ENCODE measurements at regions not wholly inside any gene's neighbourhood (a gene's known extent, or its start where the extent isn't known, plus 50 kb on each side); places are given as distances from the start of the nearest gene placed in this dataset.

GRCh38 chr14:36009643-36010042, 166.9 kb downstream of the PTCSC3 start:
- Histone ChIP-seq H3K9me3 (no peaks in the 10 kb centered on the region), H3K4me1 (no peaks in the 10 kb centered on the region), H3K4me3 (no peak overlapping the region), H3K27ac (no peak overlapping the region), H3K36me3 (no peaks in the 10 kb centered on the region), H3K27me3 (peaks cover 0 to 19% (median 2%) of the 10 kb centered on the region in 7 donors)
- no peak for TF ChIP-seq CTCF (IDR thresholded peaks at IDR 0.05)
- ATAC-seq: no peak
- intact Hi-C loops (cut with DNase I): no loop called here
- 26 to 54% methylated on average over 1 of the region's 1 CpG for WGBS, 2 donors
- DNase-seq: no peak

GRCh38 chr14:36006623-36007022, 169.9 kb downstream of the PTCSC3 start:
- no peak overlapping the region for H3K4me3 ChIP-seq
- H3K27ac ChIP-seq: no peak overlapping the region
- intact Hi-C loops (cut with DNase I): no loop called here
- DNase-seq: no peak
- H3K36me3 ChIP-seq: no peaks in the 10 kb centered on the region
- H3K9me3 ChIP-seq: no peaks in the 10 kb centered on the region
- ATAC-seq: no peak
- TF ChIP-seq CTCF (IDR thresholded peaks at IDR 0.05): no peak
- H3K4me1 ChIP-seq: no peaks in the 10 kb centered on the region
- 80 to 81% methylated on average over 4 of the region's 4 CpGs for WGBS, 2 donors
- H3K27me3 ChIP-seq: peaks cover 0 to 15% (median 0%) of the 10 kb centered on the region in 7 donors

- TF ChIP-seq CTCF (IDR thresholded peaks at IDR 0.05): no peak
- no peaks in the 10 kb centered on the region for H3K36me3 ChIP-seq
- ATAC-seq: no peak
- no peaks in the 10 kb centered on the region for H3K9me3 ChIP-seq
- no peak overlapping the region for H3K4me3 ChIP-seq
- no peak for DNase-seq
- peaks cover 0 to 18% (median 0%) of the 10 kb centered on the region in 7 donors for H3K27me3 ChIP-seq
- WGBS, 2 donors: 71 to 73% methylated on average over 4 of the region's 4 CpGs
- H3K4me1 ChIP-seq: no peaks in the 10 kb centered on the region
- intact Hi-C loops (cut with DNase I): no loop called here
- H3K27ac ChIP-seq: no peak overlapping the region
Measured at GRCh38 chr14:36005670-36006069, 170.9 kb downstream of the PTCSC3 start.

GRCh38 chr14:36001936-36002335, 174.6 kb downstream of the PTCSC3 start:
- intact Hi-C loops (cut with DNase I): no loop called here
- Histone ChIP-seq H3K4me1 (no peaks in the 10 kb centered on the region), H3K36me3 (no peaks in the 10 kb centered on the region), H3K9me3 (no peaks in the 10 kb centered on the region), H3K27me3 (peaks cover 0 to 20% (median 0%) of the 10 kb centered on the region in 7 donors), H3K27ac (no peak overlapping the region), H3K4me3 (no peak overlapping the region)
- WGBS, 2 donors: 68 to 76% methylated on average over 4 of the region's 4 CpGs
- ATAC-seq (no peak), DNase-seq (no peak)
- TF ChIP-seq CTCF (IDR thresholded peaks at IDR 0.05): no peak
